ENCODE measurements at regions not wholly inside any gene's neighbourhood (a gene's known extent, or its start where the extent isn't known, plus 50 kb on each side); places are given as distances from the start of the nearest gene placed in this dataset.

- TF ChIP-seq POLR2A (IDR thresholded peaks at IDR 0.05): no peak
- TF ChIP-seq CTCF (IDR thresholded peaks at IDR 0.05): no peak
Observed at GRCh38 chr22:27507111-27507611, 294.4 kb downstream of the MN1 start.

Data from adrenal gland (tissue), 5 donors.